LHCN-M2 (cell line): ENCODE measurements at regions not wholly inside any gene's neighbourhood (a gene's known extent, or its start where the extent isn't known, plus 50 kb on each side); places are given as distances from the start of the nearest gene placed in this dataset.

Experiments
- DNase-seq: peaks from one replicate; pipeline ENCODE4 v3.0.0-alpha.2; 2012; ENCODE audit warnings: low read depth

DNA sequence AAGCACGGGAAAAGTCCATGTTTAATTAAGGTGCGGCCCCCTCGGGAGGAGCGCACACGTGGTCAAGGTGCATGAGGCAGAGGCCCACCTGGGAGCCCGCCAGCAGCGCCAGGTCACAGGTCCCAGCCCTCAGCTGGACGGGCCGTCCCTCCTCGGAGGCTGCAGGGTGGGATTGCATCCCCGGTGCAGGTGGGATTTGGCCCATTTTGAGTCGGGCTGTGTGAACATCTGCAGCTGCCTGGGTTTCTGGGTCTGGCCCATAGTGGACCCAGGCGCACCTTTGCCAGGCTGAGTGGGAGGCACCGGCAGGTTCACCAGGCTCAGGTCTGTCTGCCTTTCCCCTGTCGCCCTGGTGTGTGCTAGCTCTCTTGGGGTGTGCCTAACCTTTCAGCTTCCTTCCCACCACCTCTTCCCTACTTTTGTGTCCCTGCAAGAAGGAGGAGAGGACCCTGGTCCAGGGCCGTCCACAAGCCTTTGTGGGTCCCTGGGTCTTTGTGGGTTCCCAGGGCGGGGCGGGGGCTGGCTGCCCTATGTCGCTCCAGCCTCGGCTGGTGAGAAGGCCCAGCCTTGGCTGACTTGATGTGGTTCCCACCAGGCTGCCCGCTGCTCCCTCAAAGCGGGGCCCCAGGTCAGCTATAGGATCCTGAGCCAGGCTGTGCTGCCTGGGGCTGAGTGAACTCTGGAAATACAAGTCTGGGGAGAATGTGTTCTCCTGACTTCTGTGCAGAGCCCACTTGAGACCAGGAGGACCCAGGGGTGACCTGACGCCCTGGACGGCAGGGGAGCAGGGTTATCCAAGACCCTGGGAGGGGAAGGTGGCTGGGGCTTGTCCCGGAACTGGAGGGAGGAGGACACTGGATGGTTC lies 186.7 kb upstream of the SHH start:
- no peak for DNase-seq

- DNase-seq, result no peak
Measured at GRCh38 chr7:155998328-155998691, 186.0 kb upstream of the SHH start.

DNA sequence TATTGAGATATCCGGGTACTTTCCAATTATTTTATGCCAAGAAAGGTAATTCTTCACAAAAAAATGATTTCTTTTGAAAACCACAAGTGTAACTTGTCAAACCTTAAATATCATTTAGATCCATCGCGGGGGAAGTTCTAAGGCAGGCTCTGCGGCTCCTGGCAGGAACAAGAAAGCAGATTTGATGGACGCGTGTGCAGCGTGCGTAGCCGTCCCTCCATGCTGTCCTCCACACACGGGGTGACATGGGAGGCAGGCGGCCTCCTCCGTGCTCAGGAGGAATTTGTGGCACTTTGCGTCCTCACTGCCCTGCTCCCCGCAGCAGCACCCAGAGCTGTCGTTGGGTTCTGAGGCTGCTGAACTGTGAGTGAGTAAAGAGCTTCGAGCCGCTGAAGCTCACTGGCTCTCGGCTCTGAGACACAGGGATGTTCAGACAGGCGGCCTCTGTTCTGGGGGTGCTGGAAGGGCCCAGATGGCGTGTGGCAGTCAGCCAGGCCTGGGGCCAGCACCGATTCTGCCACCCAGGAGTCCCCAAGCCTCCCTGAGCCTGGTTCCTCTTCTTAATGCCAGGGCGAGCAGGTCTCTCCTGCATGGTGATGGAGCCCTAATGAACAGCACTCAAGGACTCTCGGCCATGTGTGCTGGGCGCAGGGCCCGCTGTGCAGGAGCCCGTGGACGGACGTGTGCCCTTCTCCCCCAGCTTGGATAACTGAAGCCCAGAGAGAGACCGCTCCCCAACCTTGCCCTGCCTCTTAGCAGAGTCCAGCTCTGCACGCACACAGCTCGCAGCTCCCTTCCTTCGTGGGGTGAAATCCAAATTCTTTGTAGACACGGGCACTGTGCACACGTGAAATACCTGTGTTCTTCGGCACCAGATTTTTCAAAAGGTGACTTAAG lies 185.4 kb upstream of the SHH start:
- no peak for DNase-seq

DNA sequence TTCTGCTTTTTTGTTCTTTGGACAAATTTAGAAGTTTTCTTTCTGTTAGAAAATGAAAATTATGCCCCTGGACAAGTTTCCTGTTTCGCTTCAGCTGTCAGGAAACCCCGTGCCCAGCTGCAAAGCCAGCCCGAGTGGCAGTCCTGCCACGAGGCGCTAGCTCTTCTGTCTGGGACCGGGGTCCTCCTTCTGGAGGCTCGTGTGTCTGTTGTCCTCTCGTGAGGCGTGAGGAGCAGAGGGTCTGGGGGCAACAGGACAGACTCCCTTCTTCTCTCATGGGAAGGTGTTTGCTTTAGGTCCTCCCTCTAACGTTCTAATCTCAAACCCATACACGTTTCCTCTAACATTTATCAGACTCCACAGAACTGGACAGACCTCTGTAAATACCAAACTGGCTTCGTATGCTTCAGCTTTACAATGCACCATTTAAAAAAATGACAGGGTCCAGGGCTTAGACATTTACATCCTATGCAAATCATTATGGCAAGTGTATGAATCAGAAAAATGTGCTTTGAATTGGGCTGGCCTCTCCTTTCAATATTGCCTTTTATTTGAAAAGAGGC lies 184.5 kb upstream of the SHH start:
- no peak for DNase-seq

- no peak for DNase-seq
Measured at GRCh38 chr7:155995183-155995612, 182.9 kb upstream of the SHH start.

DNA sequence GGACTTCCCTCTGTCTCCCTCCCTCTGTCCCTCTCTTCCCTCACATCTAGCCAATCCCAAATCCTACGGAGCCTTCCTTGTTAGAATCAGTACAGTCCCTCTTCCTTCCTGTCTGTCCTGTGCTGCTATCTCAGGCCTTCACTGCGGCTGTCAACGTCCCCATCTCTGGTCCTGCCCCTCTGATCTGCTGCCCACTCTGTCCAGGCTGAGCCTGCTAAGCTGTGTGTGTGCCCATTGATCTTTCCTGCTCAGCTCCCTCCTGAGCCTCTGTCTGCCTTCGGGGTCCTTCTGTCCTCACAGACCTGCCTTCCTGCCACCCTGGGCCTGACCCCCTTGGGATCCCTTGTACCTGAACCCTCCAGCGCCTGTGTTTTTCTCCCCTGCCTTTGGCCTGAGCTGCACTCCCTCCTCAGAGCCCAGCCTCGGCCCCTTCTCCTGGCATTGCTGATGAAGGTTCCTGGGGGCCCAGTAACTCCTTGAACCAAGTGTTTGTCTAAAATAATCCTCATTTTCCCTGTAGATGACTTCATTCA lies 182.1 kb upstream of the SHH start:
- DNase-seq, result no peak

GRCh38 chr7:155993420-155994278 lies 181.4 kb upstream of the SHH start:
- no peak for DNase-seq

DNA sequence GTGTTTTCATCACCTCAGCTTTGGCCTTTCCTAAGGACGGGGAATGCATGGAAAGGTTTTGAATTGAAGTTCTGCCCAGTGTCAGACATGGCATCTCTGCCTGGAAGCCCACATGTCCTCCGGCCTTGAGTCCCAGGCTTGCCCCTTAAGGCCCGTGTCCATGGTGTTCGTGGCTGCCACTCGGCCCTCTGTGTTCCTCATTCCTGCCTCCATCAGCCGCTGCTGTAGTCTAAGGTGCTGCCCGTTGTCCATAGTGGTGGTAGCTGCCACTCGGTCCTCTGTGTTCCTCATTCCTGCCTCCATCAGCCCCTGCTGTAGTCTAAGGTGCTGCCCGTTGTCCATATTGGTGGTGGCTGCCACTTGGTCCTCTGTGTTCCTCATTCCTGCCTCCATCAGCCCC lies 180.7 kb upstream of the SHH start:
- DNase-seq, result no peak

DNA sequence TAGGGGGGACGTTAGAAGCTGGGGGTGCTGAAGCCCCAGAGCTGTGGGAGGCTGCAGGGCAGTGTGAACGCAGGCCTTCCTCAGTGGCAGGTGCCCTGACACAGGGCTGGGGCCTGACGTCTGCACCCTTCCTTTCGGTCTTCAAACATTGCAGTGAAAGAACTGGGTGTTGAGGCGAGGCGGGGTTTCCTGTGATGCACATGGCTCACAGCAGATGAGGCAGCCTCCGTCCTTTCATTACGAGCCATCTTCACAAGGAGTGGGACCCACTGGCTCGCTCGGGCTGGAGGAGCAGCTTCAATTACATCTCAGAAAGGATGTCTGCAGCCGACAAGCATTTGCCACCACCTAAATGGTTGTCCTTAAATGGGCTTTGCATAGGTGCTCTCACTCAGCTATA lies 180.3 kb upstream of the SHH start:
- DNase-seq, result no peak

- no peak for DNase-seq
Measured at GRCh38 chr7:155992107-155992506, 179.8 kb upstream of the SHH start.

- DNase-seq, result no peak
Measured at GRCh38 chr7:155991470-155991869, 179.2 kb upstream of the SHH start.

DNA sequence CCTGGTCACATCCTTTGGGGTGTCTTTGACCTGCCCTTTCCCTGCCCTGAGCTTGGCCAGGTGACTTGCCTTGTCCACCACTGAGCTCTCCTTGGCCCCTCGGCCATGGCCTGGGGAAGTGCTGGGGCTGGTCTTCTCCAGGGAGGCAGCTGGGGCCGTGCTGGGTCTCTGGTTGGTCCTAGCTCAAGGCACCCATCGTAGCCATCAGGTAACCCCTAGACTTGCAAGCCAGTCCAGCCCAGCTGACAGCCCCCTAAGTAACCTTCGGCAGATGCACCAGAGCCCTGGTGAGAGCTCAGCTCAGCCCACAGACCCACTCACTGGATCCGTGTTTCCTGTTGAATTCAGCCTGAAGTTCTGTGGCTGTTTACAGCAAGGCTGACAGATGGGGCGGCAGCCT lies 176.2 kb upstream of the SHH start:
- no peak for DNase-seq

DNA sequence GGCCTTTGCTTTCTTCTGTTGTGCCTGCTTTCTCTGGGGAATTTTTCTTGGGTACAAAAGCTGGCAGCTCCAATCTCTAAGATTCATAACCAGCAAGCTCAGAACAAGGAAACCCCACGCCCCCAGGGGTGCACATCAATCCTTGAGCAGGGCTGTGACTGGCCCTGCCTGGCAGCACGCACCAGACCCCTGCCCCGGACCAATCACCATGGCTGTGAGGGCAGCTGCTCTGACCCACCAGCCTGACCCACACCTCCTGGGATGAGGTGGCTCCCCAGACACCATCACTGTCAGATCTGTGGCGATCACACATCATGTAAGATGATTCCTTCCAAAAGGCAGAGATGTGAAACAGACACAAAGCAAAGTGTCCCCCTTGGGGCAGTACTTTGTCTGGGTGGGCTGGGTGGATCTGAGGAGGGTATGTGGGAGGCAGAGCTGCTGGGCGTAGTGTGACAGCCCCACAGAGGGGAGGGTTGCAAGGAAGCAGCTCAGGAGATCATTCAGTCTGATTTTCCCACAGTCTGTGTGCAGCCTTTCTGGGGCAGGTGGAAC lies 175.5 kb upstream of the SHH start:
- DNase-seq, result no peak

DNA sequence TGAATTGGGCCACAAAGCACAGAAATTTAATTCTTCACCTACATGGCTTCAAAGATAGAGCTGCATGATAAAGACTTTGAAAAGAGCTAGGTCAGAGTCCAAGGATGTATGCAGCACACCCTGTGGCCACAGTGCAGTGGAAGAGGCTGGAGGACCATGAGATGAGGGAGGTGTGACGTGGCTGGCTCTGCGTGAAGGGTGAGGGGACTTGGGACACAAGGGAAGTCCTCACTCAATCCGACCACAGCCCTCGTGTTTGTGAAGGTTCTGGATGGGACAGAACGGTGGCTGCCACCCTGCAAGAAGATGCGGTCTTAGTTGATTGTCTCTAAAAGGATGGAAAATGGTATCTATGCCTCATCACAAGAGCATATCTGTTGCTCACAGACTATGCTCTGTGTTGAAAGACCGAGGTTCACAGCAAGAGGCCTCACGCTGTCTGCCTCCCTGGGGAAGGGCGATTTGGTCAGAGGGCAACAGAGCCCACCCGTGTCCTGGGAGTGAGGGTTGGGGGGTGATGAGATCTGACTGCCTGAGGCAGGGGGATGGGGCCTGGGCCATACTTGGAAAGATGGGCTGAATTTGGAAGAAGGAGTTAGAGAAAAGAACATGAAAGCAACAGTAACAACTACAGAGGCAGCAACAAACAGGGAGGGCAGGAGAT lies 174.4 kb upstream of the SHH start:
- no peak for DNase-seq

DNA sequence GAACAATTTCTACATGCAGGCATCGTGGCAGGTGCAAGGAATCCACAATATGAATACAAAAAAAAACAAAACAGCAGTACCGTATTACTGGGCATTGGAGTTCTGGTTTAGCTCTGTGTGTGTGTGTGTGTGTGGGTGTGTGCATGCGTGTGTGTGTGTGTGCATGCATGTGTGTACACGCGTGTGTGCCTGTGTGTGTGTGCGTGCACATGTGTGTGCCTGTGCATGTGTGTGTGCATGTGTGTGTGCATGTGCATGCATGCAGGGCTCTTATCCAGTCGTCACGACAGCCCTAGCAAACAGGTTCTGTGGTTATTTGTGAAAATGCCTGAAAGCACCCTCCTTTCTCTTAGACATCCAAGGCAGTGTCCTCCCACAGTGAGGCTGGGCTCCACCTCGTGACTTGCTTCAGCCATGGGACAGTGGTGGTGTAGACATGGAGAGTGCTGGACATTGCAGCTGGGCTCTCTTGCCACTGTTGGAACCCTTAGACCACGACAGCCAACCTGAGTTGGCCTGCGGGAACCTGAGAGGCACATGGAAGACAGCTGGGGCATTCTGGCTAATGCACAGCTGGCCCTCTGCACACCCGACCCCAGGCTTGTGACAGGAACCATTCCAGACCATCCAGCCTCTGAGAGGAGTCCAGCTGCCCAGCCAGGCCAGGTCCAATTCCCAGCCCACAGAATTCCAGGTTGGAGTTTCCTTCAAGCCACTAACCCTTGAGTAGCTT lies 173.4 kb upstream of the SHH start:
- DNase-seq, result no peak

- DNase-seq, result no peak
Measured at GRCh38 chr7:155984609-155985405, 172.5 kb upstream of the SHH start.

- no peak for DNase-seq
Measured at GRCh38 chr7:155984028-155984580, 171.8 kb upstream of the SHH start.

- no peak for DNase-seq
Measured at GRCh38 chr7:155983176-155983815, 171.0 kb upstream of the SHH start.
